ENCODE measurements at regions not wholly inside any gene's neighbourhood (a gene's known extent, or its start where the extent isn't known, plus 50 kb on each side); places are given as distances from the start of the nearest gene placed in this dataset.

- Mint-ChIP-seq H3K9me3 (peaks cover 4% of the 10 kb centered on the region), H3K4me3 (no peak overlapping the region), H3K36me3 (no peaks in the 10 kb centered on the region), H3K4me1 (no peaks in the 10 kb centered on the region), H3K27ac (no peak overlapping the region), H3K27me3 (ENCODE audit: insufficient read depth, low read depth) (no peaks in the 10 kb centered on the region)
- H3K27me3 ChIP-seq: no peaks in the 10 kb centered on the region
- H3K4me3 ChIP-seq: no peak overlapping the region
- H3K36me3 ChIP-seq: no peaks in the 10 kb centered on the region
- H3K27ac ChIP-seq: no peak overlapping the region
- H4K20me1 ChIP-seq (ENCODE audit: low read depth): no peaks in the 10 kb centered on the region
- TF ChIP-seq CTCF (IDR thresholded peaks at IDR 0.05) (no peak), EZH2 (IDR thresholded peaks at IDR 0.05) (no peak), EZH2phosphoT487 (IDR thresholded peaks at IDR 0.05) (no peak)
- H2AFZ ChIP-seq (replicated peaks): no peak overlapping the region
- no peaks in the 10 kb centered on the region for H3K4me1 ChIP-seq
- no peak overlapping the region for H3K4me2 ChIP-seq
- H3K9me3 ChIP-seq (ENCODE audit: low read depth): no peaks in the 10 kb centered on the region
- no peaks in the 10 kb centered on the region for H3K79me2 ChIP-seq (ENCODE audit: low read depth)
- H3K9ac ChIP-seq: no peak overlapping the region
- H3F3A ChIP-seq (ENCODE audit: low read depth): no peaks in the 10 kb centered on the region
- no peak for DNase-seq (ENCODE audit: low spot score)
These were observed 395.4 kb downstream of the ZNF804A start for GRCh38 chr2:184993746-184994145.

- no peaks in the 10 kb centered on the region for H3K36me3 Mint-ChIP-seq
These were observed 408.2 kb downstream of the ZNF804A start for GRCh38 chr2:185006481-185006880.

GRCh38 chr2:185012643-185013042 lies 414.3 kb downstream of the ZNF804A start:
- no peak overlapping the region for H3K4me3 Mint-ChIP-seq
- H3K27ac Mint-ChIP-seq: no peak overlapping the region
- H3K9me3 Mint-ChIP-seq: peaks cover 18% of the 10 kb centered on the region
- Histone ChIP-seq H3K27ac (no peak overlapping the region), H3F3A (ENCODE audit: low read depth) (no peaks in the 10 kb centered on the region), H4K20me1 (ENCODE audit: low read depth) (no peaks in the 10 kb centered on the region), H3K4me2 (no peak overlapping the region), H3K79me2 (ENCODE audit: low read depth) (no peaks in the 10 kb centered on the region), H2AFZ (replicated peaks) (no peak overlapping the region), H3K9ac (no peak overlapping the region), H3K9me3 (ENCODE audit: low read depth) (peaks cover 17% of the 10 kb centered on the region), H3K4me3 (no peak overlapping the region), H3K4me1 (no peaks in the 10 kb centered on the region), H3K27me3 (no peaks in the 10 kb centered on the region), H3K36me3 (no peaks in the 10 kb centered on the region)
- TF ChIP-seq EZH2phosphoT487 (IDR thresholded peaks at IDR 0.05) (no peak), CTCF (IDR thresholded peaks at IDR 0.05) (no peak), EZH2 (IDR thresholded peaks at IDR 0.05) (no peak)
- no peaks in the 10 kb centered on the region for H3K27me3 Mint-ChIP-seq (ENCODE audit: insufficient read depth, low read depth)
- H3K4me1 Mint-ChIP-seq: no peaks in the 10 kb centered on the region
- H3K36me3 Mint-ChIP-seq: no peaks in the 10 kb centered on the region
- peak; percentile 5 for DNase-seq (ENCODE audit: low spot score)

More at GRCh38 chr2:185006481-185006880, 408.2 kb downstream of the ZNF804A start:
- peaks cover 5% of the 10 kb centered on the region for H3K9me3 Mint-ChIP-seq
- no peaks in the 10 kb centered on the region for H4K20me1 ChIP-seq (ENCODE audit: low read depth)
- no peaks in the 10 kb centered on the region for H3K27me3 ChIP-seq
- H3K9me3 ChIP-seq (ENCODE audit: low read depth): peaks cover 13% of the 10 kb centered on the region
- H3K4me1 Mint-ChIP-seq: peaks cover 8% of the 10 kb centered on the region
- H3K79me2 ChIP-seq (ENCODE audit: low read depth): no peaks in the 10 kb centered on the region
- no peak overlapping the region for H2AFZ ChIP-seq (replicated peaks)
- no peak overlapping the region for H3K4me3 ChIP-seq
- H3K27ac ChIP-seq: no peak overlapping the region
- no peaks in the 10 kb centered on the region for H3K4me1 ChIP-seq
- H3K4me3 Mint-ChIP-seq: no peak overlapping the region
- H3K9ac ChIP-seq: no peak overlapping the region
- no peak for DNase-seq (ENCODE audit: low spot score)
- no peaks in the 10 kb centered on the region for H3K27me3 Mint-ChIP-seq (ENCODE audit: insufficient read depth, low read depth)
- H3K27ac Mint-ChIP-seq: no peak overlapping the region
- H3K36me3 ChIP-seq: no peaks in the 10 kb centered on the region
- no peak for TF ChIP-seq EZH2 (IDR thresholded peaks at IDR 0.05)
- no peak for TF ChIP-seq CTCF (IDR thresholded peaks at IDR 0.05)
- no peak for TF ChIP-seq EZH2phosphoT487 (IDR thresholded peaks at IDR 0.05)
- no peaks in the 10 kb centered on the region for H3F3A ChIP-seq (ENCODE audit: low read depth)
- no peak overlapping the region for H3K4me2 ChIP-seq
